GM12873 (cell line): ENCODE measurements at regions not wholly inside any gene's neighbourhood (a gene's known extent, or its start where the extent isn't known, plus 50 kb on each side); places are given as distances from the start of the nearest gene placed in this dataset.

Experiments used
- CTCF ChIP-seq: IDR thresholded peaks from 2 replicates; pipeline ENCODE4 v1.5.1; 2012; ENCODE audit warnings: low read depth, mild to moderate bottlenecking, moderate library complexity, low read length, control low read depth; ENCODE audit not compliant: insufficient read depth; ENCODE audit errors: missing control alignments

GRCh38 chr3:163481738-163482137 lies 1596.6 kb downstream of the SI start:
- TF ChIP-seq CTCF = no peak

GRCh38 chr3:163476179-163476578 lies 1602.1 kb downstream of the SI start:
- no peak for TF ChIP-seq CTCF

- TF ChIP-seq CTCF = no peak
These were observed 1603.5 kb downstream of the SI start for GRCh38 chr3:163474766-163475165.

GRCh38 chr3:163468531-163469335 lies 1609.6 kb downstream of the SI start:
- no peak for TF ChIP-seq CTCF

GRCh38 chr3:163462446-163462845 lies 1615.8 kb downstream of the SI start:
- no peak for TF ChIP-seq CTCF

GRCh38 chr3:163450698-163451097 lies 1627.6 kb downstream of the SI start:
- no peak for TF ChIP-seq CTCF

GRCh38 chr3:163438760-163439159 lies 1639.5 kb downstream of the SI start:
- no peak for TF ChIP-seq CTCF
